ENCODE measurements at regions not wholly inside any gene's neighbourhood (a gene's known extent, or its start where the extent isn't known, plus 50 kb on each side); places are given as distances from the start of the nearest gene placed in this dataset.

DNA sequence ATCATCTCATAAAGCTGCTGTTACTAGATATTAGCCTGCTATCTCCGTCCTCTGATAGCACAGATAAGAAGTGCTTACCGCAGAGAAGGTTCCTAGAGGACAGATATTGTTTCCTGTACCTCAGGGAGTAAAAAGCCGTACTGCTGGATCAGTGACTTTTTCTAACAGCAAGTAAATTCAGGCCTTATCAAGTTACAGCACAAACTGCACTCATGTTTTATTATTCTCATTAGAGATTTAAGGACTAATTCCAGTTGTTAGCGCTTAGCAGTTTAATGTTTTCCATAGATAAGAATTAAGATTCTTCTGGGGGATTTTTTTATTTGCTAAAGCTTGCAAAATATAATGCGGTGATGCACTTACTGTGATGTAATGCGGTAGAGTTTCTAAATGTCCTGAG is 119.0 kb upstream of the OBI1 start:
- DNase-seq (ENCODE audit: low read depth in 1 of 2, low spot score in 2 of 2), result no peak
- ChIA-PET CTCF (ENCODE audit: partially characterized antibody) (interaction anchor here (1.3 to 2.0 kb wide), 3 partner anchors 10 to 28 kb away, joined by 4 to 6 read pairs (median 5); no protein-coding TSS in a partner anchor), POLR2A (ENCODE audit: partially characterized antibody) (no interaction called here)
- Histone ChIP-seq H2AK5ac (ENCODE audit: low read depth, low read length) (no peak overlapping the region), H3K56ac (replicated peaks; ENCODE audit: insufficient read length, low read depth, low read length) (no peak overlapping the region), H2BK15ac (ENCODE audit: low read length) (no peak overlapping the region), H4K20me1 (replicated peaks in 1 of 2; ENCODE audit: control insufficient read depth in 1 of 2, insufficient read depth in 2 of 2, low read length in 2 of 2) (no peaks in the 10 kb centered on the region), H3K79me2 (ENCODE audit: control insufficient read depth in 1 of 2, insufficient read depth in 2 of 2, low read length in 2 of 2) (no peaks in the 10 kb centered on the region), H4K91ac (replicated peaks; ENCODE audit: insufficient read length, low read length) (no peak overlapping the region), H2BK12ac (ENCODE audit: low read depth, low read length) (no peak overlapping the region), H3K9ac (replicated peaks in 1 of 4; ENCODE audit: extremely low read depth in 1 of 4, low read depth in 3 of 4, low read length in 3 of 4) (no peak overlapping the region), H2BK5ac (ENCODE audit: low read depth, low read length) (no peak overlapping the region), H4K5ac (ENCODE audit: insufficient read length, low read depth, low read length) (no peak overlapping the region), H3K36me3 (ENCODE audit: control insufficient read depth in 2 of 4, insufficient read depth in 4 of 4, low read length in 3 of 4) (no peaks in the 10 kb centered on the region), H3K9me3 (ENCODE audit: insufficient read depth in 2 of 2, low read depth in 1 of 2, low read length in 1 of 2) (no peaks in the 10 kb centered on the region), H3K27me3 (replicated peaks in 1 of 4; ENCODE audit: control insufficient read depth in 3 of 4, extremely low read depth in 1 of 4, insufficient read depth in 3 of 4, low read length in 3 of 4) (no peaks in the 10 kb centered on the region), H3K14ac (ENCODE audit: insufficient read length) (no peak overlapping the region), H3K18ac (ENCODE audit: extremely low read depth, low read length) (no peak overlapping the region), H3K23me2 (ENCODE audit: low read depth, low read length) (no peaks in the 10 kb centered on the region), H3K79me1 (ENCODE audit: low read depth, low read length) (no peaks in the 10 kb centered on the region), H4K8ac (ENCODE audit: extremely low read depth, insufficient read depth, low read length) (no peak overlapping the region), H2BK20ac (ENCODE audit: low read length) (no peak overlapping the region), H3K23ac (ENCODE audit: insufficient read length) (no peak overlapping the region), H3K4me3 (ENCODE audit: extremely low read depth in 1 of 4, insufficient read depth in 2 of 4, low read depth in 3 of 4, low read length in 4 of 4) (no peak overlapping the region), H2AFZ (ENCODE audit: low read length) (no peak overlapping the region), H2BK120ac (replicated peaks; ENCODE audit: low read depth, low read length) (no peak overlapping the region), H3K4ac (replicated peaks; ENCODE audit: insufficient read length, low read depth, low read length) (no peak overlapping the region), H3K27ac (ENCODE audit: low read depth, low read length) (no peak overlapping the region), H3K4me1 (replicated peaks in 1 of 4; ENCODE audit: control insufficient read depth in 3 of 4, insufficient read depth in 4 of 4, low read length in 3 of 4) (peaks cover 0 to 4% (median 2%) of the 10 kb centered on the region in 4 experiments; a peak in 4 of 7 replicates), H3K4me2 (ENCODE audit: insufficient read depth in 1 of 2, low read depth in 2 of 2, low read length in 2 of 2) (no peak overlapping the region)
- no peak for FAIRE-seq
- 87% methylated on average over 6 of the region's 6 CpGs; no CpG with 5 or more reads in 1 of the 2 experiments for WGBS, 2 experiments (ENCODE audit: extremely low coverage in 1 of 2, insufficient coverage in 1 of 2, insufficient read length in 1 of 2, insufficient replicate concordance in 2 of 2, low coverage in 1 of 2, low lambda C conversion rate in 2 of 2, missing lambda C conversion rate in 1 of 2)
- no peak for TF ChIP-seq SIRT6 (IDR thresholded peaks at IDR 0.05; ENCODE audit: low read length)
- TF ChIP-seq KDM4A (IDR thresholded peaks at IDR 0.05; ENCODE audit: low read depth, low read length, severe bottlenecking), result no peak

Measured in H1 (cell line).